ENCODE measurements at regions not wholly inside any gene's neighbourhood (a gene's known extent, or its start where the extent isn't known, plus 50 kb on each side); places are given as distances from the start of the nearest gene placed in this dataset.

- TF ChIP-seq ZNF138 (tag by site-specific recombination; IDR thresholded peaks at IDR 0.05; ENCODE audit: borderline replicate concordance) (no peak), SP3 (tag by site-specific recombination; IDR thresholded peaks at IDR 0.05) (no peak), ZNF776 (tag by site-specific recombination; IDR thresholded peaks at IDR 0.05; ENCODE audit: borderline replicate concordance) (no peak), KLF1 (tag by site-specific recombination; IDR thresholded peaks at IDR 0.05) (no peak), ZNF610 (tag by site-specific recombination; IDR thresholded peaks at IDR 0.05; ENCODE audit: borderline replicate concordance) (no peak), ZNF433 (tag by site-specific recombination; IDR thresholded peaks at IDR 0.05; ENCODE audit: low read depth) (no peak), ZEB2 (tag by site-specific recombination; IDR thresholded peaks at IDR 0.05) (no peak), ZFP41 (tag by site-specific recombination; IDR thresholded peaks at IDR 0.05; ENCODE audit: borderline replicate concordance) (no peak)
- TF ChIP-seq, protein P1, sequence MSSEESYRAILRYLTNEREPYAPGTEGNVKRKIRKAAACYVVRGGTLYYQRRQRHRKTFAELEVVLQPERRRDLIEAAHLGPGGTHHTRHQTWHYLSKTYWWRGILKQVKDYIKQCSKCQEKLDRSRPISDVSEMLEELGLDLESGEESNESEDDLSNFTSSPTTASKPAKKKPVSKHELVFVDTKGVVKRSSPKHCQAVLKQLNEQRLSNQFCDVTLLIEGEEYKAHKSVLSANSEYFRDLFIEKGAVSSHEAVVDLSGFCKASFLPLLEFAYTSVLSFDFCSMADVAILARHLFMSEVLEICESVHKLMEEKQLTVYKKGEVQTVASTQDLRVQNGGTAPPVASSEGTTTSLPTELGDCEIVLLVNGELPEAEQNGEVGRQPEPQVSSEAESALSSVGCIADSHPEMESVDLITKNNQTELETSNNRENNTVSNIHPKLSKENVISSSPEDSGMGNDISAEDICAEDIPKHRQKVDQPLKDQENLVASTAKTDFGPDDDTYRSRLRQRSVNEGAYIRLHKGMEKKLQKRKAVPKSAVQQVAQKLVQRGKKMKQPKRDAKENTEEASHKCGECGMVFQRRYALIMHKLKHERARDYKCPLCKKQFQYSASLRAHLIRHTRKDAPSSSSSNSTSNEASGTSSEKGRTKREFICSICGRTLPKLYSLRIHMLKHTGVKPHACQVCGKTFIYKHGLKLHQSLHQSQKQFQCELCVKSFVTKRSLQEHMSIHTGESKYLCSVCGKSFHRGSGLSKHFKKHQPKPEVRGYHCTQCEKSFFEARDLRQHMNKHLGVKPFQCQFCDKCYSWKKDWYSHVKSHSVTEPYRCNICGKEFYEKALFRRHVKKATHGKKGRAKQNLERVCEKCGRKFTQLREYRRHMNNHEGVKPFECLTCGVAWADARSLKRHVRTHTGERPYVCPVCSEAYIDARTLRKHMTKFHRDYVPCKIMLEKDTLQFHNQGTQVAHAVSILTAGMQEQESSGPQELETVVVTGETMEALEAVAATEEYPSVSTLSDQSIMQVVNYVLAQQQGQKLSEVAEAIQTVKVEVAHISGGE (tag by site-specific recombination; conservative IDR thresholded peaks at IDR 0.05; ENCODE audit: low read depth) = no peak
These were observed 822.4 kb upstream of the RBFOX1 start (continued) for GRCh38 chr16:6510261-6510660.

DNA sequence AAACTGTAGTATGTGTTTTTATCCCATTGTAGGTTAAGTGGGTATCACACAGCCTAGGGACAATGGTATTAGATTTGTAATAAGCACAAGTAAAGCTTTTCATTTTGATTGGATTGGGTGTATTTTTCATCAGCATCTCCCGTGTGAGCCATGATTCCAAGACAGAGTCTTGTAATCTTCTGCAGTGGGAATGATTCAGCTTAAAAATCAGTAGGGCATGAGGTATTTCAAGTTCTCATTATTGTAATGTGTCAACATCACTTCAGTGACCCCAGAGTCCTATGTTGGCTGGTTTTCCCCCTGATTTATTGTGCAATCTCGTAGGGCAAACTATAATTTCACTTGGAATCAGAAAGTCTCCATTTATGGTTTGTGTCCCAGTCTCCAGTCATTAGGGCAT, 833.2 kb upstream of the RBFOX1 start:
- H3K4me3 ChIP-seq (ENCODE audit: low read depth, low read length) = no peak overlapping the region
- H3K27ac ChIP-seq (ENCODE audit: extremely low read depth, low read depth, low read length) = no peak overlapping the region
- no peaks in the 10 kb centered on the region for H3K9me3 ChIP-seq (ENCODE audit: control insufficient read depth, insufficient read depth, low read depth, low read length)
- ChIA-PET CTCF (no interaction called here), POLR2A (no interaction called here)
- TF ChIP-seq ZNF23 (tag by site-specific recombination; IDR thresholded peaks at IDR 0.05; ENCODE audit: borderline replicate concordance) = no peak
- no peak for TF ChIP-seq ZNF830 (tag by site-specific recombination; IDR thresholded peaks at IDR 0.05; ENCODE audit: low read depth)
- TF ChIP-seq KLF7 (tag by site-specific recombination; IDR thresholded peaks at IDR 0.05; ENCODE audit: borderline replicate concordance) = no peak
- TF ChIP-seq ZNF513 (tag by site-specific recombination; IDR thresholded peaks at IDR 0.05) = no peak
- TF ChIP-seq ZNF146 (tag by site-specific recombination; IDR thresholded peaks at IDR 0.05) = no peak
- no peak for TF ChIP-seq ZNF514 (tag by site-specific recombination; IDR thresholded peaks at IDR 0.05)
- TF ChIP-seq BCL11B (tag by site-specific recombination; IDR thresholded peaks at IDR 0.05; ENCODE audit: low read depth) = no peak
- TF ChIP-seq ZNF148 (tag by site-specific recombination; IDR thresholded peaks at IDR 0.05; ENCODE audit: borderline replicate concordance) = no peak
- TF ChIP-seq, protein P2, sequence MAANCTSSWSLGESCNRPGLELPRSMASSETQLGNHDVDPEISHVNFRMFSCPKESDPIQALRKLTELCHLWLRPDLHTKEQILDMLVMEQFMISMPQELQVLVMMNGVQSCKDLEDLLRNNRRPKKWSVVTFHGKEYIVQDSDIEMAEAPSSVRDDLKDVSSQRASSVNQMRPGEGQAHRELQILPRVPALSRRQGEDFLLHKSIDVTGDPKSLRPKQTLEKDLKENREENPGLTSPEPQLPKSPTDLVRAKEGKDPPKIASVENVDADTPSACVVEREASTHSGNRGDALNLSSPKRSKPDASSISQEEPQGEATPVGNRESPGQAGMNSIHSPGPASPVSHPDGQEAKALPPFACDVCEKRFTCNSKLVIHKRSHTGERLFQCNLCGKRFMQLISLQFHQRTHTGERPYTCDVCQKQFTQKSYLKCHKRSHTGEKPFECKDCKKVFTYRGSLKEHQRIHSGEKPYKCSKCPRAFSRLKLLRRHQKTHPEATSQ (tag by site-specific recombination; IDR thresholded peaks at IDR 0.05) = no peak
- TF ChIP-seq ZNF184 (tag by site-specific recombination; IDR thresholded peaks at IDR 0.05) = no peak
- TF ChIP-seq ZIC2 (tag by site-specific recombination; IDR thresholded peaks at IDR 0.05) = no peak
- TF ChIP-seq YY2 (tag by site-specific recombination; IDR thresholded peaks at IDR 0.05) = no peak
- TF ChIP-seq ZNF221 (tag by site-specific recombination; IDR thresholded peaks at IDR 0.05; ENCODE audit: borderline replicate concordance) = no peak
- H3K36me3 ChIP-seq (ENCODE audit: control insufficient read depth in 2 of 2, insufficient read depth in 1 of 2, low read length in 2 of 2) = no peaks in the 10 kb centered on the region
- H3K4me1 ChIP-seq (ENCODE audit: control insufficient read depth, insufficient read depth, low read length) = no peaks in the 10 kb centered on the region

Measured in HEK293 (cell line).